ENCODE measurements at regions not wholly inside any gene's neighbourhood (a gene's known extent, or its start where the extent isn't known, plus 50 kb on each side); places are given as distances from the start of the nearest gene placed in this dataset.
A peak's percentile ranks its signal among the peaks of the same experiment; 100 is the strongest.

DNA sequence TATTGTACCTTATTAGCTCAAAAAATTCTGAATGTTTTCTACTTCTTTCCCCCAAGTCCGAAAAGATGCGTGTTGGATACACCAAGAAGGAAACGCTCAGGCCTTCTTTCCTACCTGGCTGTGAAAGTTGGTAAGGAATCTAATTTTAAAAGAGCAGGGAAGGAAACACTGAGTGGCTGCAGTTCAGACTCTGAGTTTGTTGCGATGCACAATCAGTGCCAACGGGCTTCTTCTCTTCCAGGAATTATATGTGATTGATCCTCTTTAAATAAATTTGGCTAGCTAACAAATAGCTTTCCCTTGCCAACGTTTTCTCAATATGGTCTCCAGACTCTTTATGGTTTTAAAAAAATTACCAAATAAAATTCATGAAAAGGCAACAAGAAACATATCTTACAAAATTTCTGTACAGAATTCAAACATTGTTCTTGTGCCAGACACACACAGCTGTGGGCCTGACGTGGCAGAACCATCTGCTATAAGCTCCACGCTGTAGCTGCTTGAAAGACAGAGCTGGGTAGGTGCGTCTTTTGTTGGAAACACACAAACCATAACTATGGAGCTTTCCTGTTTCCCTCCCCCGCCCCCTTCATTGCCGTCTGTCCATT lies 493.1 kb downstream of the ZNF608 start:
- peak; percentile 69 for DNase-seq

DNA sequence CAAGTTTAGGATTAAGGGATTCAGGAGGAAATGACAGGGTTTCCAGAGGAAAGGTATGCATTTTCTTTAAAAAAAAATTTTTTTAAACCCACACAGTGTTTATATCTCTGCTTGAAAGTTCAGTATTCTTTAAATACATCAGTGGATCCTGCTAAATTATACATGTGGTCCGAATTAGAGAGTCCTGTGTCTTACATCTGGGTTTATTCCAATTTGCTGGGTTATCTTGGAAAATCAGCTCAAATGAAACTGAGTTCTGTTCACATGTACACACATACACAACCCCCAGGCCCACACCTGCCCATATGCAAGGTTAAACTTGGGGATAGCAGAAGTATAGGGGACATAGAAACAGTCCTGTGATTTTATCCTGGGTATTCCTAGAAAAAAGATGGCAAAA lies 493.7 kb downstream of the ZNF608 start:
- no peak for DNase-seq

DNA sequence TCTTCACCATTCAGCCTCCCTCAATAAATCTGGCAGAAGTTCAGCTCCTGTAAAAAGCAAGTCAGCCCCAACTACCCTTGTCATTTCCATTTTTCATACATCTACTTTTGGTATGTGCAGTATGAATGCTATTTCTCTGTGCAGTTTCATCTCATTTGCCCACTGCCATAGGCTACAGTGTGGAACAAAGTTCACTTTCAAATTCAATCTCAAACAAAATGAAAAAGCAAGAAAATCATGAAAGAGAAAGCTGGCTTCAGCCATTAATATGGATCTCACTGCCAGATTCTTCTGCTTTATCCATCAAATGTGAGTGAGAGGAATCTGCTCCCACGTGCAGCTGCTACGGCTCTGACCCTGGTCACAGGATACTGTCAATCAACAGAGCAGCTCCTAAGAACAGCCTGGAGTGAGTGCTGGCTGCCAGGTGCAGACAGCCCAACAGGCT lies 494.2 kb downstream of the ZNF608 start:
- no peak for DNase-seq

DNA sequence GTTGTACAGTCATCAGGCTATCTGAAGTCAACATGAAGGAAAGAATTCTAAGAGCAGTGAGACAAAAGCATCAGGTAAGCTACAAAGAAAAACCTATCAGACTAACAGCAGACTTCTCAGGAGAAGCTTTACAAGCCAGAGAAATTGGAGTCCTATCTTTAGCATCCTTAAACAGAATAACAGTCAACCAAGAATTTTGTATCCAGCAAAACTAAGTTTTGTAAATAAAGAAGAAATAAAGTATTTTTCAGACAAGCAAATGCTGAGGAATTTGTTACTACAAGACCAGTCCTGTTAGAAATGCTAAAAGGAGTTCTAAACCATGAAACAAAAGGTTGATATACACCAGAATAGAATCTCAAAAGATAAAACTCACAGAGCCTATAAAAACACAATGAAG lies 501.2 kb downstream of the ZNF608 start:
- no peak for DNase-seq

DNA sequence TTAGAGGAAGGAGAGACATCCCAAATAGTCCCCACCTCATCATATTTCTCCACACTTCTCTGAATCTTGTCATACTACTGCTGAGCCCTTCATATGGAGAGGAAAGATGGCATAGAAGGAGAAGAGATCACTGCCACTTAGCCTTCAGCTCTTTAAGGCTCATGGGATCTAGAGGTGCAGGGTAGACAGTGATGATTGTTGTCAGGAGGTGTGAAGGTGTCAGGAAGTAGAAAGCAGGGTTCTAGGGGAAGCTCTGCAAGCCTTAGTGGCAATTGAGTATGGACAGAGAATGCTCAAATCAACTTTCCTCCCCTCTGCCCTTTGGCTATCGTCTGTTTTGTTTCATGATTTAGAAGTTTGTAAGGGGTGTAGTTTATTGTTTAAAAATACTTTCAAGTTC lies 505.7 kb downstream of the ZNF608 start:
- no peak for DNase-seq

DNA sequence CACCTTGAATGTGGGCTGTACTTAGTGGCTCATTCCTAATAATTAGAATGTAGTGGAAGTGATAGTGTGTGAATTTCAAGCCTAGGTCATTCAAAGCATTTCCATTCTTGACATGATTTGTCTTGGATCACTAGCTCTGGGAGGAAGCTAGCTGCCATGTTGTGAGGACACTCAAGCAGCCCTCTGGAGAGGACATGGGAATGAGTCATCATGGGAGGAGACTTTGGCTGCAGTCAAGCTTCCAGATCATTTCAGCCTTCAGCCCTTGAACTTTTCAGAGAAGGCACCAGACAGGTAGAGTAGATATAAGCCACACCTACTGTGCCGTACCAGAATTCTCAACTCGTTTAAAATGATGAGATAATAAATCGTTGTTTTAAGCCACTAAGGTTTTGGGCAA lies 506.9 kb downstream of the ZNF608 start:
- no peak for DNase-seq

DNA sequence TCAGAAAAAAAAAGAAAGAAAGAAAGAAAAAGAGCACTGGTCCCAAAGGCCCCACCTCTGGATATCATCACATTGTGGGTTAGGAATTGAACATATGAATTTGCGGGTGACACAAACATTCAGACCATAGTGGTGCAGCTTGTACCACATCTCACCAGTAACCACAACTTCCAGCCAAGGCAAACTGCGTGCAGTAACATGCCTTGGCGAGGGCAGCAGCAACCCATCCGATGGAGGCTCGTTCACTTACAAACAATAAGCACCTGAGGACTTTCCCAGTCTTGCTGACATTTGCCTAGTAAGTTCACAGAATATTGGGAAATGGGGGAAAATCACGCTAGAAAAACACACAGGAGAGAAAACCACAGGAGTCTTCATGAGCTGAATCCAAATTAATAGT lies 508.1 kb downstream of the ZNF608 start:
- DNase-seq, result no peak

DNA sequence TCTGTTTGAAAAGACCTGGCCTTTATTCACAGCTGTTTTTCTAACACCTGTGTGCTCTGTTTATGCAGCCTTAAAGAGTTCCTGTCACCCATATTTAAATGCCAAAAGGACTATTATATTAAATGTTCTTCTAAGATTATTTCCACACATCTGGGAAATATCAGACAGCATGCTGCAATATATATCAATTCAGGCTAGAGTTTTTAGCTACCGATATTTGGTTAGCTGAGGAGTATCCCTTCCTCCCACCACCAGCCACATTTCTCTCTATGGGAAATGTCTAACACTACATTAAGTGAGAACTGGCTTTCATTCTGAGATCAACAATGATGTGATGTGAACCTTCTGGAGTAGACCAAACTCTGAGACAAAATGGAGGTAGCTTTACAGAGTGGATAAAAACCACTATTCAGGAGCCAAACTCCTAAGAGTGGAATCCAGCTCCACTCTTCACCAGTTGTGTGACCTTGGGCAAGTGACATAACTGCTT lies 509.2 kb downstream of the ZNF608 start:
- DNase-seq, result no peak

DNA sequence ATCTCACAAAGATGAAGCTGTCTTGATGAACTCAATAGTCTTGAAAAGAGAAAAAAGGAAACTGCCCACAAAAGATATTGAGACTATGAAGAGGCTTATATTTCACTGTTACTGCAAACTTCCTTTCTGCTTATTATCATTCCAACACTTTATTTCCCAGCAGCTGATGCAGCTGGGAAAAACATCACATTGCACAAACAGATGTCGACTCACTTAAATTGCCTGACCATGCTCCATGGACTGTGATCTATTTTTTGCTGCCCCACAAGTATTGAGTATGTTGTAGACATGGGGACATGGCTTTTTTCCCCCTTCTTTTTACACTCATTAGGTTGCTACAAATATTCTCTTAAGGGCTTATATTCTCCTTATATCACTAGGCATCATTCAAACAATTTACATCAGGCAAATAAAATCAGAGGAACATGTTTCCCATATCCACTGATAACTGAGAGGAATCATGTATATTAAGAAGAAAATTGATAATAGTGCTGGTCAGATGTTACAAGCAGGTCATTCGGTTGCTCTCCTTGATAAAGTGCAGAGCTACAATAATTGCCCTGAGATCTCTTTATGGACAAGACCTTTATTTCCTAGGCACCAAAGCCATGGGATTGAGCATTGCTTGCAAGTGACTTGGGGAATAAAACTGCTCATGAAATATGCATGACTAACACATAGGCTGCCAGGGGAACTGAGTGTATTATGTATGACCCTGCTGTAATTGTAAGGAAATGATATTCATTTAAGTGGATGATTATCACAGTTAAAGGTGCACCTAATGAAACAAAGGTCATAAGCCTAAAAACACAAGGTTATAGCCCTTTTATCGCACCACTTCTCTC lies 509.9 kb downstream of the ZNF608 start:
- DNase-seq, result no peak

DNA sequence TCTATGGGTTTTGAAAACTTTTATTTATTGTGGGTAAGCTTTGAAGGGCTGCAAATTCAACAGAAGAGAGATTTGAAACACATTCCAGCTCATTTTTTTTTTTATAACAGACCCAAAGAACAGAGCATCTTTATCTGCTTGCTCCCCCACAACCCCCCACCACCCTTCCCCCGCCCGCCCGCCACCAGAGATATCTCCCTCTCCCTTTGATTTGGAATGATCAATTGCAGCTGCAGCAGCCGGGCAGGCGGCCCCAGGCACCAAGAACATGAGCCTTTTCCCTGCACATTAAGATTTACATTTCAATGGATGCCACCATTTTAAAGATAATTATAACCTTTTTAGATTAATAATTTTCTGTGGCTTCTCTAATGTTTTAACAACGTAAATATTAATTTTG lies 510.9 kb downstream of the ZNF608 start:
- DNase-seq, result no peak

DNA sequence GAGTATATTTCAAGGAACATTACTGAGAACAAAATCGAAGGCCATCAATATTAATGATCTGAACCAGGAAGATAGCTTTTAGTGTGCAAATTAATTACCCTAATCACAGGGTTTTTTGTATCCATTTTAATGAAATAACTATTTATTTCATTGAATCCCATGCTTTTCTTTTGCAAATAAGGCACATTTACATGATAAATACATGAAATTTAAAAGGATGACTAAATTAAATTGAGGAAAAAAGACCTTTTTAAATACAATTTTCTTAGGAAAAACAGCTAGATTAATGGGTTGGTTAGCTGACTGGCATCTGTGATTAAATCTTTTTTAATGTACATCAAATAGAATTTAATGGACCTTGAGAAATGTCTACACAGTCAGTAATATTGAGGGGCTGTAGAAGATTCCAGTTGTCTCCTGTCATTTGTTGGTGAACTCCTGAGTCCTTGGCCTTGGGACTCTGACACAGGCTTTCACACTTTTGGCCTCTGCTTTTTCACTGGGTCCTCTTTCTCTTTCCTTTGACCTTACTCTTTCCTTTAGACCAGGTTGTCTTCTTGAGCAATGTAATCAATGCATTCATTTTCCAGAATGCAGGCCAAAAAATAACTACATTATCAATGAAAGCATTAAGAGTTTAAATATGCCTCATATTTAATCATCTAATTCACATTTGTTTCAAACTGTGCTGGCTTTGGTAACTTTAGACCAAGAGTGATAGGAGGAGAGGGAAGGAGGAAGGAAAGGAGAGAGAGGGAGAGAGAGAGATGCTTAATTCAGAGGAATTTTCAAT lies 511.5 kb downstream of the ZNF608 start:
- no peak for DNase-seq

DNA sequence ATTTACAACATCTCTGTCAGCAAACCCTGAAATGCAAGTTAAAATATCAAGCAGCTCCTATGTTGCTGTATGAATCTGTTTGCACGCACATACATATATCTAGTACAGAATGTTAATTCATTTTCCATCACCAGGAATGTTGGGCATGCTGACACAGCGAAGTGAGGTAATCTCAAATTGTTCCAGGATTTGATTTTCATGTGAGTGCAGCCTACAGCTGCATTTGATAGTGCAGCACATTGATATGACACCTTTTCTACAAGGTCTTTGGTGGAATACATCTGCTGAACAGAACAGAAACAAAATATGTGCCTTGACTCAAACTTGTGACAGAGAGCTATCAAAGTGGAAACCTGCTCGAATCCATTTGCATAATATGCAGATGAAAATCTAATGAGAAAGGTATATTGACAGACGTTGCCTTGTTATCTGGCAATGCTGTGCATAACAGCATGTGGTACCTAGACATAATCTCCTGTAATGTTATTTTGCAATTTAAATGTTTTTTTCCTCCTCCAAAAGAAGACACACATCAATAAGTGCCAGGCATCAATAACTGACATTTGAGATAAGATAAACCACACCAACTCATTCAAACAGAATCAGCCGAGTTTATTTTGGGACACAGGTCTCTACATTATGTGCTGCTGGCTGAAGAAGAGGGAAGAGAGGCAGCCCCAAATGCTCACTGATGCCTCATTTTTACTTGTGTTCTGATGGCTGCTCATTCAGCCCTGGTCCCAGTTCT lies 512.2 kb downstream of the ZNF608 start:
- DNase-seq, result no peak

DNA sequence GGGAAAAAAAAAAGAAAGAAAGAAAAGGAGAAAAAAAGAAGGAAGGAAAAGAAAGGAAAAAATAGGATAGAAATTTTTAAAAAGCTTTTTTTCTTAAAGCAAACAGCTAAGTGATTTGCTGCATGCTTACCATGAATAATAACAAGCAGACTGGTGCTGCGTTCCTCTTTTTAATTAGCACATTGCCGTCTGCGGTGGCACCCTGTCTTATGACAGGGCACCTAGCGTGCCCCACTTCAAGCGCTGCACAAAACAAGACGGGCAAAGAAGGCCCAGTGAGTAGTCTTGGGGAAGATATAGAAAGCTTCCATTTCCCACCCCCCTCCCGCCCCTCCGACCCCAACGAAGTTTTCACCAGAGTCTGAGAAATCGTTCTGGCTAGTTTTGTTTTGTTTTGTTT lies 513.9 kb downstream of the ZNF608 start:
- DNase-seq, result no peak

DNA sequence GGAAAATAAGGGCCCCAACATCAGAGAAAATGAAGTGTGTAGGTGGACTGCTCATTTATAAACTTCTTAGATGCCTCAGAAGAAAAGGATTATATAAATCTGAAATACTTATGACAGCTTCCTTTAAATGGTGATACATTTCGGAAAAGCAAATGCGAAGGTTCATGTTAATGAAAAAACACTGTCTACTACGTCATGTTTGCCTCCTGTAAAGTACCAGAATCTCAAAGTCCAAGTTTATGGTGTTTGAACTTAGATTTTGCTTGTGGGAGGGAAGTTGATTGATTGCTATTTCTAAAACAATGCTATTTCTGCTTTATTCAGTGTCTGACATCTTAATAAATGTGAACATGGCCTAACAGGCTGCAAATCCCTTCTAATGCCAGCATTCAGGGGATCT lies 514.6 kb downstream of the ZNF608 start:
- no peak for DNase-seq

DNA sequence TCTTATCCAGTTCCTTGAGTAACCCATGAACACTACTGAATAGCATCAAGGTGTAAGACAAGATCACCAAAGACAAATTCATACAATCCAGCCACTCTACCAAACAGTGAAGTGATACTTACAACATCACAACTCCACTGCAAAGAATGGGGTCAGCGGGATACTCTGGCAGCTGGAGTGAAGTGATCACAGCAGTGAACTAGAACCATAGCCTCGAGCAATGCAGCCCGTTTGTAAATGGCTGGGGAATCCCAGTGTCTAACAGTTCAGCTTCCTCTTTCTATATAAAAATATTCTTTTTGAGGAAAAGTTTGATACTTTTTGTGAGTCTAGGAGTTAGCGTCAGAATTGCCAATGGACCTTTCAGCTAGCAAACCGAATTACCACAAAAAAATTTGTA lies 515.2 kb downstream of the ZNF608 start:
- DNase-seq, result no peak

DNA sequence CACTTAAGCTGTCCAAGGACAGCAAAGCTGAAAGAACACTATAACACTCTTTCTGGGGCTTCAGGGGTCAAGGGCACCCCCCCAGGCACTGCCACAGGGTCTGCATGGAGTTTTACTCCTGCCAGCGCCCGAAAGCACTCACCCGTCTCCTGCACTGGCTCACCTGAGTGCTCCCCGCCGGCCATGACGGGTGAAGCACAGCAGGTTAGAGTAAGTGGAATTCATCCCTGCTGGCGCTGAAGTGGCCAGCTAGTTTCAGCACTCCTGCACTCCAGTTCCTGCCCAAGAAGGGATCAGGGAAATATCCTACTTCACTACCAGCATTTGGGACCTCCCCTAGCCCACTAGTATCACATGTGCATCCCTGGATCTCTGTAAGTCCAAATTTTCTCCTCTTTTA lies 516.0 kb downstream of the ZNF608 start:
- no peak for DNase-seq

DNA sequence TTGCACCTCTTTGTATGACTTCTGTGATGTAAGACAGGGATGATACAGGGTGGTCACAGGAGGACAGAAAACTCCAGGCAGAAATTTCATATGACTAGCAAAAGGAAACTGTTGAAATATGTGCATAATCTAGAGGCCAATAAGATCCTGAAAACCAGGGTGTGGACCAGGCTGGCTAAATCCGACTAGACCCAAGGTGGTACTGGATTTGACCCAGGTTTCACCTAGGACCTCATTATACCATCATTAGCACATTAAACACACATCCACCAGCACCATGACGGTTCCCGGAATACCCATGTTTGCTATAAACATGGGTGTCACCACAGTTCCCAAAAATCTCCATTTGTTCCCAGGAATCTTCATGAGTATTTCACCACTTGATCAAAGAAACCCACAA lies 517.1 kb downstream of the ZNF608 start:
- no peak for DNase-seq

DNA sequence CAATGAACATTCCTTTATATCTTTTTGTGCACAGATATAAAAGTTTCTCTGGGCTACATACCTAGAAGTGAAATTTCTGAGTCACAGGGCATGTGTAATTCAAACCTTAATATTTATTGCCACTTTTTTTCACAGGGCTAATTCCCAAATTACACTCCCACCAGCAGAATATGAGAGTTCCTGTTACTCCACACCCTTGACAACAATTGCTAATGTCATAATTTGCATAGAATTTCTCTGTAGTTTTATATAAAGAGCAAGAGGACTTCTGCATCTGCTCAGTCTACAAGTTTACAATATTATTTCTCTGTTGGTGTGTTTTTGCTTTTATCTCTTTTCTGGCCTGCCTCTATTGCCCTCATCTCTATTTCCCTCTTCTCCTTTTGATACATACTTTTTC lies 518.5 kb downstream of the ZNF608 start:
- no peak for DNase-seq

DNA sequence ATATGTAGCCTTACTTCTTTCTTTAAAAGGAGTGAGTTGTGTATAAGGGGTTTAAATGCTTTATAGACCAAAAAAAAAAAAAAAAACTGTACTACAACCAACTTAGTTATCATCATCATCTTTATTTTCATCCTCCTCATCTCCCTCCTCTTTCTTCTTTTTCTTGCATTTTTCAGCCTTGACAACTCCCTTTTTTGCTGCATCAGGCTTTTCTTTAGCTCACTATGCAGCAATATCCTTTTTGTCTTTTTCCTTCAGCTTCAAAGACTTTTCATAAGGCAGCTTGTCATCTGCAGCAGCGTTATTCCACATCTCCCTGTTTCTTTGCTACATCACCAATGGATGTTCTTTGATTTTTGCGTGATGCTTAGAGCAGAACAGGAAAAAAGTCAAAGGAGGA lies 526.0 kb downstream of the ZNF608 start:
- DNase-seq, result no peak

DNA sequence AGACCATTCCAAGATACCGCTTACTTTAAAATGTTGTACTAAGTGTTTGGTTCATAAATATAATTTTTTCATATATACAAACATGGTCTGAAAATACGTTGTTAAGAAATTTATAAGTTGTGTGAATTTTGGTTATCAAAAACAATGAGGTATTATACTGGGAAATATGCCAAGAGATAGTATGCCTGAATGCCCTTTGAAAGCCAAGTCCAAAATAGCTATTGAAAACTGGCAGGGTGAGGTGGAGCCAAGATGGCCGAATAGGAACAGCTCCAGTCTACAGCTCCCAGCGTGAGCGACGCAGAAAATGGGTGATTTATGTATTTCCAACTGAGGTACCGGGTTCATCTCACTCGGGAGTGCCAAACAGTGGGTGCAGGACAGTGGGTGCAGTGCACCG lies 533.5 kb downstream of the ZNF608 start:
- no peak for DNase-seq

DNA sequence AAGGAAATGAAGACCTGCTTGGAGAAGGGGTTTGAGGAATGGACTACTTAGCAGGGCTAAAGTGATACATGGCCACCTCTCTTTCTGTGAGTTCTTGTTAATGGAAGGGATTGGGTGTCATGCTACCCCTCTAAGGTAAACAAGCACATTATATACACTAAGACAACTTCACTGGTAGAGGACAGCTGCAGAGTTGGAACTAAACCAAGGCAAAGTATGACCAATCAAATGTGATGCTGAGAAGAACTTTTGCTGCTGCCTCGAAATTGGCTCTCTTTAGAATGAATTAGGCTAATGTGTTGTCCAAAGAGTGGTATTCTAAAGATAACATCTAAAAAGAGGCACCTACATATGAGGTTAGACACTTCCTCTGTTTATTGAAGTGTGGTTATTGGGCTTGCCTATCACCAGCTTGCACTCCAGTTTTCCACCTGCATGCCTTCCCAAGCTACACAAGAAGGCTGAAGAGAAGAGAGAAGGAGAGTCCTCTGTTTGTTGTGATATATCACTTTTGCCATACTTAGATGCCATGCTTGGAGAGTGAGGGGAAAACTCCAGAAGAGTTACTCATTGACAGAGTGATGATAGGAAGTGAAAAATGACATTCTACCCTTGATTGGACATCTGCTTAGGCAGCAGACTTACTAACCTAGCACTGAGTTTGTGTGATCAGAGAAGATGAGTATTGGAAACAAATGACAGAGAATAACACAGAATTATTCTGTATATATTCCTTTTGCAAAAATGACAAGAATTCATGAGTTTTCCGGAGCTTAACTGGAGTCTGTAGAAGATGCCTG lies 536.1 kb downstream of the ZNF608 start:
- DNase-seq, result no peak

DNA sequence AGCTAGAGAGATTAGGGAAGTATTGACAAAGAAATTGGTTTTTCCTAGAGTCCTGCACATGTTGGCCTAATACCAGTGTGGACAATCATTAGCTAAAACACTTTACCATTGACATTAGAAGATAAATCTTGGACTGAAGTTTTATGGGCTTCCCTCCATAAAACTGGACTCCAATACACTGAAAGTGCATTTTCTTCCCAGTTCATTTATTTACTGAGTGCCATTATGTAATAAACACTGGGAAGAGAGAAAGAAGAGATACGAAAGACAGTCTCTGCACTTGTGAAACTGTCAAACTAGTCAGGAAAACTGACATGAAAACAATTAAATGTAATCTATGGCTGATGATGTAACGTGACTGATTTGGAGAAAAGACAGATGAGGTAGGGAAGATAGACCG lies 539.3 kb downstream of the ZNF608 start:
- no peak for DNase-seq

Data from NCI-H1694 treated with DMSO at 0.1 percent for 48 hours (cell line).